ENCODE measurements at regions not wholly inside any gene's neighbourhood (a gene's known extent, or its start where the extent isn't known, plus 50 kb on each side); places are given as distances from the start of the nearest gene placed in this dataset.

DNA sequence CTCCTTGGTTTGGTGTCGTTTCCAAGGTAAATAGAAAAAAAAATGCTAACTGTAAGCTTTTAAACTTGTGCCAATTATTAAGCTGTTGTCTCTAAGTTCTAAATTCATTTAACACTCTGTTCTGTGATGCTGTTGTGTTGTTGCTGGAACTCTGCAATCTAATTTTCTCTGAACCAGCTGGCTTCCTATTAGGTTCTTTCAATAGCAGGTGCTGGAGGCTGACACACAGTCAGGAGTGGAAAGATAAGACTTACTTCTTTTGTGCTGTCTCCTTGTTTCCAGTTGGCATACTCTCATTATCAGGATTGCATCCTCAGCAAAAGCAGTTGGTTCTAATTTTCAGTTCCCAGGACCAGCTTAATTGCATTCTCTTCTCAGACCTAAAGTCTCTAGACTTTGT is 1252.6 kb upstream of the NUDT12 start:
- no peak for ATAC-seq
- intact Hi-C loops (cut with DNase I), result no loop called here
- Histone ChIP-seq H3K27me3 (no peaks in the 10 kb centered on the region), H3K36me3 (no peaks in the 10 kb centered on the region), H3K9me3 (no peaks in the 10 kb centered on the region), H3K4me1 (no peaks in the 10 kb centered on the region), H3K4me3 (no peak overlapping the region), H3K27ac (no peak overlapping the region)
- DNase-seq, result no peak
- TF ChIP-seq, protein P1, sequence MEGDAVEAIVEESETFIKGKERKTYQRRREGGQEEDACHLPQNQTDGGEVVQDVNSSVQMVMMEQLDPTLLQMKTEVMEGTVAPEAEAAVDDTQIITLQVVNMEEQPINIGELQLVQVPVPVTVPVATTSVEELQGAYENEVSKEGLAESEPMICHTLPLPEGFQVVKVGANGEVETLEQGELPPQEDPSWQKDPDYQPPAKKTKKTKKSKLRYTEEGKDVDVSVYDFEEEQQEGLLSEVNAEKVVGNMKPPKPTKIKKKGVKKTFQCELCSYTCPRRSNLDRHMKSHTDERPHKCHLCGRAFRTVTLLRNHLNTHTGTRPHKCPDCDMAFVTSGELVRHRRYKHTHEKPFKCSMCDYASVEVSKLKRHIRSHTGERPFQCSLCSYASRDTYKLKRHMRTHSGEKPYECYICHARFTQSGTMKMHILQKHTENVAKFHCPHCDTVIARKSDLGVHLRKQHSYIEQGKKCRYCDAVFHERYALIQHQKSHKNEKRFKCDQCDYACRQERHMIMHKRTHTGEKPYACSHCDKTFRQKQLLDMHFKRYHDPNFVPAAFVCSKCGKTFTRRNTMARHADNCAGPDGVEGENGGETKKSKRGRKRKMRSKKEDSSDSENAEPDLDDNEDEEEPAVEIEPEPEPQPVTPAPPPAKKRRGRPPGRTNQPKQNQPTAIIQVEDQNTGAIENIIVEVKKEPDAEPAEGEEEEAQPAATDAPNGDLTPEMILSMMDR (IDR thresholded peaks at IDR 0.05), result no peak

DNA sequence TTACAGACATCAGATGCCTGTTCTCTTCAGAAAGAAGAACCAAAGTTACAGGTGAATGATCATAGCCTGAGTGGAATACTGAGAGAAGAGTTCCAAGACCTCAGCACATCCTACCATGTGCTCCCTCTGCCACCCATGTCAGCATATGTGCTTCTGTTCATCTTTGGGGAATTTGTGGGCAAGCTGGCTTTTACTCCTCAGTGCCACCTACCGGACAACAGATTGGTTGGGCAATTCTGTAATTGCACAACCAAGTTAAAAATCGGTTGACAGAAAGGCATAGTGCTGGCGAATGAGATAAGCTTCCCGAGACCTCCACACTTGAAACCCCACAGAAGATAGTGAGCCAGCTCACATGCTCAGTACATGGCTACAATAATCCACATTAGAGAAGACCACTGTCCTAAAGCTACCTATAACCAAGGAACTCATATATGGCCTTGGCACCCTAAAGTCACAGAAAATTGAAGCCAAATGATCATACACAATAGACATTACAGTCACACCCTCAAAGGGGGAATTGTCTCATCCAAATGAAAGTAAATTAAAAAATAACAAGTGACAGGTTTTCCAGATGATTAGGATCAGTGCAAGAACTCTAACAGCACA is 1238.0 kb upstream of the NUDT12 start:
- no peaks in the 10 kb centered on the region for H3K9me3 ChIP-seq
- no peaks in the 10 kb centered on the region for H3K36me3 ChIP-seq
- H3K4me1 ChIP-seq, result no peaks in the 10 kb centered on the region
- no peak overlapping the region for H3K27ac ChIP-seq
- DNase-seq, result no peak
- ATAC-seq, result no peak
- TF ChIP-seq, protein P1 (IDR thresholded peaks at IDR 0.05), result no peak
- intact Hi-C loops (cut with DNase I), result no loop called here
- H3K27me3 ChIP-seq, result no peaks in the 10 kb centered on the region
- no peak overlapping the region for H3K4me3 ChIP-seq

- TF ChIP-seq, protein P1 (IDR thresholded peaks at IDR 0.05), result no peak
- Histone ChIP-seq H3K27me3 (no peaks in the 10 kb centered on the region), H3K9me3 (no peaks in the 10 kb centered on the region), H3K4me3 (no peak overlapping the region), H3K36me3 (no peaks in the 10 kb centered on the region), H3K4me1 (no peaks in the 10 kb centered on the region), H3K27ac (no peak overlapping the region)
- ATAC-seq (no peak), DNase-seq (no peak)
- intact Hi-C loops (cut with DNase I), result no loop called here
These were observed 1231.1 kb upstream of the NUDT12 start for GRCh38 chr5:104793755-104794080.

DNA sequence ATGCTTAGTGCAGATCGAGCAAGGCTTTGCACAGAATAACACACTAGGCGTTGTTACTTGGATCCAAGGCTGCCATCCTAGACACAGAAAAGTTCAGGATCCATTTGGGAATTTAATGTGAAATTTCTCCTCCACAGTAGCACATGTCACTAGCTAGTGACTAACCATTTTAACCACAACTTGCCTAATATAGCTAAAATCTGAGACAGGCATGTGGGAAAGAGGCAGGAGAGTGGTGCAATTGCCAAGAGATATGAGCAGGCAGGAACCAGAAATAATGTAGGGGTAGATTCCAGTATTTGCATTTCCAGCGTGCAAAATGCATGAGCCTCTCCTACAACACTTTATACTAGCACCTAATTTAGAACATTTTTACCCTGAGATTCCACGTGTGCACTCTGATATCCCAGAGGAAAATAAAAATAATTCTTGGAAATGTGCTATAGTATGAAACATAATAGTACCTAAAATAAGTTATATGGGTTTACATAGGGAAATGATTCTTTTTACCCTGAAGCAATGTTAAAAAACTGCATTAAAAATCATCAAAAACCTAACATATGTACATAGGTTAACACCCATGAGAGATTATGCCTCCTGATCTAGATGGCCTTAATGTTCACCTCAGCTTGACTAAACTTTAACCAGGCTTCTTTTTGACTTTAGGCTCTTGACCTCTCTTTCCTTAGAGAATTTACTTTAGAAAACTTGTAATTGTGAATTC is 1230.6 kb upstream of the NUDT12 start:
- no peak overlapping the region for H3K4me3 ChIP-seq
- DNase-seq (no peak), ATAC-seq (no peak)
- intact Hi-C loops (cut with DNase I), result no loop called here
- H3K27me3 ChIP-seq, result no peaks in the 10 kb centered on the region
- H3K36me3 ChIP-seq, result no peaks in the 10 kb centered on the region
- TF ChIP-seq, protein P1 (IDR thresholded peaks at IDR 0.05), result no peak
- no peaks in the 10 kb centered on the region for H3K9me3 ChIP-seq
- H3K4me1 ChIP-seq, result no peaks in the 10 kb centered on the region
- H3K27ac ChIP-seq, result no peak overlapping the region

DNA sequence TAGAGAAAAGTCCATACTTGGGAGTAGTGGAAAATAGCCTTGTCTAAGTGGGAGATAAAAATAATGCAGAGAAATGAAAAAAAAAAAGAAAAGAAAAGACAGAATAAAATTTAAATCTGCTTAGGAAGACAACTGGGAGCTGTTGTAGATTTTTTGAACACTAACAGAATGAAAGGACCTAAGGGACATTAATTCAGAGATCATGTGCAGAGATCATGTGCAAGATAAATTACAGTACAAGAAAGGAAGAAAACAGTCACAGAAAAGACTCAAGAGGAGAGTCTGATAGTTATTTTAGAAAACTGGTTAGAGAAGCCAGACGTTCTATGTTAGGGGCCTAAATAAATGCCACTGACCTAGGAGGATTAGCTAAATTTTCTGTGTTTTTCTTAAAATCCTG is 1226.8 kb upstream of the NUDT12 start:
- no peaks in the 10 kb centered on the region for H3K36me3 ChIP-seq
- no peaks in the 10 kb centered on the region for H3K9me3 ChIP-seq
- H3K27ac ChIP-seq, result no peak overlapping the region
- DNase-seq (no peak), ATAC-seq (no peak)
- H3K4me1 ChIP-seq, result no peaks in the 10 kb centered on the region
- TF ChIP-seq, protein P1 (IDR thresholded peaks at IDR 0.05), result no peak
- intact Hi-C loops (cut with DNase I), result no loop called here
- no peak overlapping the region for H3K4me3 ChIP-seq
- no peaks in the 10 kb centered on the region for H3K27me3 ChIP-seq
